AG10803 (cell line): ENCODE measurements at regions not wholly inside any gene's neighbourhood (a gene's known extent, or its start where the extent isn't known, plus 50 kb on each side); places are given as distances from the start of the nearest gene placed in this dataset.
"Not testable (repeated sequence)": the region's sequence is repeated elsewhere in the genome, so short reads cannot be mapped to it uniquely, and the experiment has no call there.

Experiments
- DNase-seq: peaks from one replicate; pipeline ENCODE4 v3.0.0; 2010; ENCODE audit warnings: low read depth
- H3K4me3 ChIP-seq: 2 replicates; pipeline ENCODE4 v1.5.1; 2011; ENCODE audit warnings: mild to moderate bottlenecking, low read length, control low read depth
- CTCF ChIP-seq: conservative IDR thresholded peaks from 2 replicates; pipeline ENCODE4 v1.5.1; 2011; ENCODE audit warnings: mild to moderate bottlenecking, low read length, control low read depth, inconsistent platforms

GRCh38 chr9:100725371-100725770, 147.5 kb downstream of the CAVIN4 start:
- H3K4me3 ChIP-seq, result no peak overlapping the region
- no peak for DNase-seq
- no peak for TF ChIP-seq CTCF

GRCh38 chr9:100729336-100729895, 151.5 kb downstream of the CAVIN4 start:
- DNase-seq, result no peak
- no peak for TF ChIP-seq CTCF
- H3K4me3 ChIP-seq, result no peak overlapping the region

GRCh38 chr9:100730086-100730485, 152.2 kb downstream of the CAVIN4 start:
- H3K4me3 ChIP-seq, result no peak overlapping the region
- no peak for TF ChIP-seq CTCF
- DNase-seq, result no peak

GRCh38 chr9:100731038-100731556, 153.2 kb downstream of the CAVIN4 start:
- no peak for DNase-seq
- H3K4me3 ChIP-seq, result no peak overlapping the region
- no peak for TF ChIP-seq CTCF

- H3K4me3 ChIP-seq, result no peak overlapping the region
- no peak for DNase-seq
- TF ChIP-seq CTCF, result no peak
These were observed 153.7 kb downstream of the CAVIN4 start for GRCh38 chr9:100731557-100731956.

GRCh38 chr9:100739208-100739607, 161.3 kb downstream of the CAVIN4 start:
- no peak overlapping the region for H3K4me3 ChIP-seq
- DNase-seq, result no peak
- TF ChIP-seq CTCF, result no peak

GRCh38 chr9:100739666-100740065, 161.8 kb downstream of the CAVIN4 start:
- no peak overlapping the region for H3K4me3 ChIP-seq
- no peak for DNase-seq
- TF ChIP-seq CTCF, result no peak

GRCh38 chr9:100748930-100749329, 171.1 kb downstream of the CAVIN4 start:
- H3K4me3 ChIP-seq, DNase-seq: not testable (repeated sequence)
